ENCODE measurements at regions not wholly inside any gene's neighbourhood (a gene's known extent, or its start where the extent isn't known, plus 50 kb on each side); places are given as distances from the start of the nearest gene placed in this dataset.
A peak's percentile ranks its signal among the peaks of the same experiment; 100 is the strongest.

DNA sequence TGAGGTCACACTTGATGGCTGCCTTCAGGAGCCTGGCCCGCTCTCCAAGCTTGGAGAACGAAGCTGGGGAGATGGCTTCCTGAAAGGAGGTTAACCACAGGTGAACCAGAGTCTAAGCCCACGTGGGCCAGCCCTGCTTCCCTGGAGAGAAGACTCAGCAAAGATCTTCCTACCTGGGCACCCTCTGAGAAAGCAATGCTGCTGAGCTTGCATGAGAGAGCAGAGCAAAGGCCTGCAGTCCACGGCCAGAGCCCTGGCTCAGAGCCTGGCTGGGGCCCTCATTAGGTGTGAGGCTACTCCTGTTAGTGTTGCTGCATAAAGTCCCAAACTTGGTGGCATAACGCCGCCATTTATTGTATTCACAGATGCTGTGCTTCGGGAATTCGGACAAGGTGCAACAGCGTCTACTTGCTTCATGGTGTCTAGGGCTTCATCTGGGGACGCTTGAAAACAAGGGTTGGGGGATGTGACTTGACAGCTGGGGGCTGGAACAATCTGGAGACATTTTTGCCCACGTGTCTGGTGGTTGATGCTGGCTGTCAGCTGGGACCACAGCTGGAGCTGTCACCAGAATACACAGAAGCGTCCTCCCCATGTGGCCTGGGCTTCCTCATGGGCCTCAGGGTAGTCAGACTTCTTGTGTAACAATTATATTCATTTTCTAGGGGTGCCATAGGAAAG lies 87.9 kb upstream of the MEF2A start:
- no peaks in the 10 kb centered on the region for H3K9me3 ChIP-seq (ENCODE audit: control insufficient read depth, low read length)
- WGBS, 2 experiments (ENCODE audit: insufficient coverage in 2 of 2): 92 to 96% methylated on average over 10 to 11 of the region's 12 CpGs
- H3K4me1 ChIP-seq (ENCODE audit: control insufficient read depth, insufficient read depth, low read length, poor library complexity, severe bottlenecking): peaks cover 12% of the 10 kb centered on the region
- H3K36me3 ChIP-seq (ENCODE audit: control insufficient read depth, insufficient read depth, low read length): no peaks in the 10 kb centered on the region
- no peak overlapping the region for H3K27ac ChIP-seq (ENCODE audit: low read depth, low read length, severe bottlenecking)
- H3K4me3 ChIP-seq (ENCODE audit: extremely low read depth, insufficient read depth, low read length, poor library complexity, severe bottlenecking): no peak overlapping the region

DNA sequence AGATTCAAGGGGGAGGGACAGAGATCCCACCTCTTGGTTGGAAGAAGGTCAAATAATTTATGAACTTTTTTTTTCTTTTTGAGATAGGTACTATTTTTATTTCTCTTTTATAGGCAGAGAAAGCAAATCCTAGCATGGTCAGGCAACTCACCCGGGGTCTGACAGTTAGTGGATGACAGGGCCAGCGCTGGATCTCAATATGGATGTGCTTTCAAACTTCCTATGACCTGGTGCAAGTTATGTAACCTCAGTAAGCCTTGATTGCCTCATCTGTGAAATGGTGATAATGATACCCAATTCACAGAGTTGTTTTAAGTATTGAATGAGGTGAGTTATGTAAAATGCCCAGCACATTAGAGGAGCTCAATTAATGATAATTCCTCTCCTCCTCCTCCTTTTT lies 86.8 kb upstream of the MEF2A start:
- Histone ChIP-seq H3K27ac (ENCODE audit: low read depth, low read length, severe bottlenecking) (no peak overlapping the region), H3K4me3 (ENCODE audit: extremely low read depth, insufficient read depth, low read length, poor library complexity, severe bottlenecking) (no peak overlapping the region), H3K9me3 (ENCODE audit: control insufficient read depth, low read length) (no peaks in the 10 kb centered on the region), H3K4me1 (ENCODE audit: control insufficient read depth, insufficient read depth, low read length, poor library complexity, severe bottlenecking) (peaks cover 12% of the 10 kb centered on the region), H3K36me3 (ENCODE audit: control insufficient read depth, insufficient read depth, low read length) (no peaks in the 10 kb centered on the region)
- WGBS, 2 experiments (ENCODE audit: insufficient coverage in 2 of 2): 90 to 91% methylated on average over 2 of the region's 2 CpGs

DNA sequence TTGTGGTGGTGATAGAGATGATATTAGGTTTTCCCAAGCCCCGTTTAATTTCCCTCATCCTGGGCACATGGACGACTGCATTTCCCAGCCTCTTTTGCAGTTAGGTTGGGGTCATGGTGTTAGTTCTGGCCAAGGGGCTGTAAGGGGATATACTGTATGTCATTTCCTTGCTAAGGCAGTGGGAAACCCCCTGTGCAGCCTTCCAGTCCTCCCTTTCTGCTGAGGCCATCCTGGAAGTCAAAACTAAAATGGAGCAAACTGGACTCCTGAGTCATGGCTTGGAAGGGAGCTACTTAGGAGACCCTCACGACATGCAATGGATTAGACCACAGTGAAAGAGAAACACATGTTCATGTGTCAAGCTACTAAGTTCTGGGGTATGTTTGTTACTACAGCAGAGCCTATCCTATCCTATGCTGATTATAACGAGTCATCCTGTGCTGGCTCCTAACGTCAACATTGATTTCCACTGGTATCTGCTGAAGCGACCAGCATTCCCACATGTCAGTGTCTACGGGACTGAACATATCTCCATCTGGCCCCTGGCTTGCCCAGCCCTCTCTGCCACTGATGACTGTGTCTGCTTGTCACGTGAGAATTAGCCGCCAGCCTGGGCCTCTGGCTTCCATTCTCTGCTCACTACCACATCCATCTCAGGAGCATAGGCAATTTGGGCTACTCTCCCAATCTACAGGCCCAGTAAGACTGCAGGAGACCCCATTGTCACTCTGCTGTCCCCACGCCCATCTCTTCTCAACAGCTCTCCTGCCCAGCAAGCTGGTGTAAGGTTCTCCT lies 85.6 kb upstream of the MEF2A start:
- Histone ChIP-seq H3K9me3 (ENCODE audit: control insufficient read depth, low read length) (no peaks in the 10 kb centered on the region), H3K4me3 (ENCODE audit: extremely low read depth, insufficient read depth, low read length, poor library complexity, severe bottlenecking) (no peak overlapping the region), H3K36me3 (ENCODE audit: control insufficient read depth, insufficient read depth, low read length) (no peaks in the 10 kb centered on the region), H3K4me1 (ENCODE audit: control insufficient read depth, insufficient read depth, low read length, poor library complexity, severe bottlenecking) (peaks cover 12% of the 10 kb centered on the region), H3K27ac (ENCODE audit: low read depth, low read length, severe bottlenecking) (no peak overlapping the region)
- 91 to 94% methylated on average over 9 of the region's 10 CpGs for WGBS, 2 experiments (ENCODE audit: insufficient coverage in 2 of 2)

DNA sequence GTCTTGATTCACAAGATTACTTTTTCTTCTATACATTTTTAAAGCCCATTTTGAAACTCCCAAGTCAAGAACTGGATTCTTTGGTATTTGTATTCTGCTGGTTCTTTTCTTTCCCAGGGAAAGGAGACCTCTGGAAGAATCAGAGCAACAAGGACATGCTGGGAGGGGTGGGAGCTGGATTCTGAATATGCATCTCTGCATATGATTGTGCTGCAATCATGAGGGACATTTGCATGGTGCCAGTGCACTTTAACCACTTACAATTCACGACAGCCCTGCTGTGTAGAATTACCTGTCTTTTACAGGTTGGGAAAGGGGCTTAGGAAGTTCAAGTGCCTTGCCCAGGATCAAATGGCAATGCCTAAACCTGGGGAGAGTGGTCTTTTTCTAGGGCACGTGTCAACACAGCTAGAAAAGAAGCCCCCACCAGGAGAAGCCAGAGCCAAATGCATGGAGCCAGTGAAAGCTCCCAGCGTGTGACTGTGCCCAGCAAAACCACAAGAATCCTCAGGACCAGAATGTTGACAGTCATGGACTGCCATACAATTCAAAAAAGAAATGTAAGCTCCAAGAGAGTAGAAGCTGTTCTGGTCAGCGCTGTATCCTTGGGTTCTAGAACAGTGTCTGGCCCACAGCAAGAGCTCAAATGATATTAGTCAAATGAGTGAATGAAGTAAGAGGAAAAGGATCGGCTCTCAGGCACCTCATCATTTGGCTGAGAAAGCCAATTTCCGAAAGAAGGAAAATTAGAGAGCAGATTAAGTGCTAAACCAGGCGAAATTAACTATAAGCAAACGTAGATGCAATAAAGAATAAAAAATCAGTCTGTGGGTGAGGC lies 84.5 kb upstream of the MEF2A start:
- Histone ChIP-seq H3K36me3 (ENCODE audit: control insufficient read depth, insufficient read depth, low read length) (no peaks in the 10 kb centered on the region), H3K4me3 (ENCODE audit: extremely low read depth, insufficient read depth, low read length, poor library complexity, severe bottlenecking) (no peak overlapping the region), H3K9me3 (ENCODE audit: control insufficient read depth, low read length) (no peaks in the 10 kb centered on the region), H3K4me1 (ENCODE audit: control insufficient read depth, insufficient read depth, low read length, poor library complexity, severe bottlenecking) (peaks cover 19% of the 10 kb centered on the region), H3K27ac (ENCODE audit: low read depth, low read length, severe bottlenecking) (no peak overlapping the region)
- WGBS, 2 experiments (ENCODE audit: insufficient coverage in 2 of 2): 82 to 90% methylated on average over 5 to 6 of the region's 8 CpGs

DNA sequence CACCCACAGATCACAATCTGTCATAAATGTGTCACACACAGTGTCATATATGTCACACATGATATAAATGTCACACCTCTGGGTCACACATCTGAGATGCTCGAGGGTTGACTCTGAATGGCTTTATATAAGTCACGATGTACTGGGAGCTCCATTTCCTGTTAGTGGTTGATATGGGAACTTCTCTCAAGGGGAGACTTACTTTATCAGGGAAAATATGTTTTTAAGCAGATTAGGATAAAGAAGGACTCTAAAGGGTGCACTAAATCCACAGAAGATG lies 83.9 kb upstream of the MEF2A start:
- 100% methylated on average over 2 of the region's 2 CpGs; no CpG with 5 or more reads in 1 of the 2 experiments for WGBS, 2 experiments (ENCODE audit: insufficient coverage in 2 of 2)
- Histone ChIP-seq H3K4me3 (ENCODE audit: extremely low read depth, insufficient read depth, low read length, poor library complexity, severe bottlenecking) (no peak overlapping the region), H3K9me3 (ENCODE audit: control insufficient read depth, low read length) (no peaks in the 10 kb centered on the region), H3K27ac (ENCODE audit: low read depth, low read length, severe bottlenecking) (no peak overlapping the region), H3K4me1 (ENCODE audit: control insufficient read depth, insufficient read depth, low read length, poor library complexity, severe bottlenecking) (peaks cover 18% of the 10 kb centered on the region), H3K36me3 (ENCODE audit: control insufficient read depth, insufficient read depth, low read length) (no peaks in the 10 kb centered on the region)

DNA sequence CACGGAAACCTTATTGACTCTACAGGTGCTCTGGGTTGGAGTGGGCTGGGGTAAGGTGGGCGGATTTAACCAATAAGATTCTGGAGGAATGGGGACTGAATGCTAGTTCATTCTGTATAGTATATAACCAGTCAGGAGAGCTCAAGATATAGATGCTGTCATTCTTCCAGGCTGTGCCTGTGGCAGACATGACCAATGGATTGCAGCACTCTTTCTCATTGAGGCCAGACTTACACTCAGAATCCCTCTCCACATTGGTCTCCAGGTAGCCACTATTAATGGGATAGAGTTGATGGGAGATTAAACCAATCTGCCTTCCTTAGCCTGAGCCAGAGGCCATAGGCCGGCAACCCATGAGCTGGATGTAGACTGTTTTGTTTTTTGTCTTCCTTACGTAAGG lies 82.8 kb upstream of the MEF2A start:
- WGBS, 2 experiments (ENCODE audit: insufficient coverage in 2 of 2): 80 to 89% methylated on average over 1 of the region's 4 CpGs

DNA sequence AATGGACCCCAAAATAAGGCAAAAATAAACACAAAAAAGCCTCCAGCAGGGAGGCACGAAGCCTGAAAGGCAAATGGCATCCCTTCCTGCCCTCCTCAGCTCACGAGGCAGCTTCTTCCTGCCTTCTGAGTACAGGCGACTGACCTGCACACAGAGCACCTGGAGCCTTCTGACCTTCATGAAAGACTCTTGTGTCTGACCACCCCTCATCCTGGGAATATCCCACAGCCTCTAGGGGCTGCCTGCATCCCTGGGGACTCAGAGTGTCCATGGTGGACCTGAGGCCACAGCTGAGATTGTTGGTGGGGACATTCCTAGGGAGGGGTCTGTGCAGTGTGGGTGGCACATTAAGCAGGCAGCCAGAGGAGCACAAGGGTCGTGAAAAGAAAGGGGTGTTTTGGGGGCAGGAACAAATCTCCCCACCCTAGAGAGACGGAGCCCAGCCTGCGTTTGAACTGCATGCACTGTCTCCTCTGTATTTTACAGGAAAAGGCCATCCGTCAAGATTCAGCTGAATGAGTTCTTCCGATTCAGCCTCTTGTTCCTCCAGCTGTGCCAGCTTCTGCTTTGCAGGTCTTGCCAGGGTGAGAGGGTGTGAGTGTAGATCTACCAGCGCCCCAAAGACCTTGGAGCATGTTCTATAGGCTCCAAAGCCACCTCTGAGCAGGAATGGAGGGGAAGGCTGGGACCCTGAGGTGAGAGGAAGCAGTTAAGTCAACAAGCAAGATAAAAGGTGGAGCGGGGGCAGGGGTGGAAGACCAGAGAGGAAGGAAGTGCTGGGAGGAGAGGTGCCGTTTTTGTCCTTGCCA lies 80.4 kb upstream of the MEF2A start:
- Histone ChIP-seq H3K4me1 (ENCODE audit: control insufficient read depth, insufficient read depth, low read length, poor library complexity, severe bottlenecking) (peaks cover 19% of the 10 kb centered on the region), H3K4me3 (ENCODE audit: extremely low read depth, insufficient read depth, low read length, poor library complexity, severe bottlenecking) (no peak overlapping the region), H3K27ac (ENCODE audit: low read depth, low read length, severe bottlenecking) (no peak overlapping the region), H3K36me3 (ENCODE audit: control insufficient read depth, insufficient read depth, low read length) (no peaks in the 10 kb centered on the region), H3K9me3 (ENCODE audit: control insufficient read depth, low read length) (no peaks in the 10 kb centered on the region)
- 74 to 75% methylated on average over 11 of the region's 11 CpGs for WGBS, 2 experiments (ENCODE audit: insufficient coverage in 2 of 2)

More for the DNA sequence above, 82.8 kb upstream of the MEF2A start:
- Histone ChIP-seq H3K36me3 (ENCODE audit: control insufficient read depth, insufficient read depth, low read length) (no peaks in the 10 kb centered on the region), H3K9me3 (ENCODE audit: control insufficient read depth, low read length) (no peaks in the 10 kb centered on the region), H3K27ac (ENCODE audit: low read depth, low read length, severe bottlenecking) (no peak overlapping the region), H3K4me1 (ENCODE audit: control insufficient read depth, insufficient read depth, low read length, poor library complexity, severe bottlenecking) (peaks cover 19% of the 10 kb centered on the region), H3K4me3 (ENCODE audit: extremely low read depth, insufficient read depth, low read length, poor library complexity, severe bottlenecking) (no peak overlapping the region)

DNA sequence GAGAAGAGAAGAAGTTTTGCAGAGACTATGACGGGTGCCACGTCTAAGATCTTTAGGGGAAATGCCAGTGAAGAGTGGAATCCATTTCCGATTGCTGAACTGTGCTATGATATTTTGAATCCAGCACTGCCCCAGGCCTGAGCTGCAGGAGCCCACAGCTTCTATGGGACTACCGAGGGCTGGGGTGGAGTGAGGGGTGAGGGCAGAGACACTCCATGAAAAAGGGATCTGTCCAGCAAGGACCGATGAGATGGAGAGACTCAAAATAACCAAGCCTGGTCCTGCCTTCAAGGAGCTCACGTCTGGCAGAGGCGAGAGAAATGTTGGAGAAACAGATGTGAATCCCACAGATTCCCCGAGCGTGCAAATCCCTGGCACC lies 79.8 kb upstream of the MEF2A start:
- no peaks in the 10 kb centered on the region for H3K9me3 ChIP-seq (ENCODE audit: control insufficient read depth, low read length)
- peaks cover 19% of the 10 kb centered on the region for H3K4me1 ChIP-seq (ENCODE audit: control insufficient read depth, insufficient read depth, low read length, poor library complexity, severe bottlenecking)
- no peak overlapping the region for H3K4me3 ChIP-seq (ENCODE audit: extremely low read depth, insufficient read depth, low read length, poor library complexity, severe bottlenecking)
- H3K36me3 ChIP-seq (ENCODE audit: control insufficient read depth, insufficient read depth, low read length): no peaks in the 10 kb centered on the region
- no peak overlapping the region for H3K27ac ChIP-seq (ENCODE audit: low read depth, low read length, severe bottlenecking)
- 43 to 49% methylated on average over 9 of the region's 9 CpGs for WGBS, 2 experiments (ENCODE audit: insufficient coverage in 2 of 2)

DNA sequence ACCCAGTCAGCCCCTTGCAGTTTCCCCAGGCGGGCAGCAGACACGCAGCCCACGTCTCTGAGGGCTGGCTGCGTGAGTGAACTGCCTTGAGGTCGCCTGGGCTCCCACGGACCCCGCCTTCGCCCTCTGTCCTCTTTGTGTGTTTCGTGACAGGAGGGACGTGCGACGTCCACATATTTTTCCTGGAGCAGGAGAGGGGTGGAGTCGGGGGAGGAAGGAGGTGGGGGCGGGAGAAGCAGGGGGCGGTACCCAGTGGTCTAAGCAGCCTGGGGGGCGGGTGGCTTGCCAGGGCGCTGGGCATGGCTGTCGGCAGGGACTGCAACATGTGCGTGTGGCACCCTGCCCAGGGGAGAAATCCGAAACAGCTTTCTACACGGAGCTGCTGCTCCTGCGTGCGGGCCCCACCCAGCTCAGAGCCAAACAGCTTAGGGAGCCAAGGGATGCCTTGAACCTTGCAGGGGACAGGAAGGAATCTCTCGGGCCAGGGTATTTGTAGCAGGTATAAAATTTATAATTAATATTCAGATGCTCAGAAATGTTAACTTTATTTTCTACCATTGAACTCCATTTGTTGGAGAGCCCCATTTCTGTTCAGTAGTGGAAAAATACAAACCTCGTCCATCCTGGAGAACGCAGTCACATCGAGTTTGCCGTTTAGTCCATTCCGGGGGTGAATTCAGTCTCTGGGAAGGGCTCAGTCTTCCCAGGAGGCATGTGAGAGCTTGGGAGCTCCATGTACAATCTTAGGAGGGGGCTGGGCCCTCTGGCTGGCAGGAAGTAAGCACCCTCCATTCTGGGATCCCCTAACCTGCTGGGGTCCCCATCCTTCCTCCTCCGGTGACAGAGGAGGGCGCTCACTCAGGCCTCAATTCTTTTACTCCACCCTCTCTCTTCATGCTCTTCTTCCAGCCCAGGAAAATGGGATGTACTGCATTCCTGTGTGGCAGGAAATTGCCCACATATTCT lies 79.1 kb upstream of the MEF2A start:
- Histone ChIP-seq H3K27ac (ENCODE audit: low read depth, low read length, severe bottlenecking) (peak overlapping the region; percentile 10), H3K9me3 (ENCODE audit: control insufficient read depth, low read length) (no peaks in the 10 kb centered on the region), H3K4me3 (ENCODE audit: extremely low read depth, insufficient read depth, low read length, poor library complexity, severe bottlenecking) (peak overlapping the region; percentile 8), H3K36me3 (ENCODE audit: control insufficient read depth, insufficient read depth, low read length) (no peaks in the 10 kb centered on the region), H3K4me1 (ENCODE audit: control insufficient read depth, insufficient read depth, low read length, poor library complexity, severe bottlenecking) (peaks cover 19% of the 10 kb centered on the region)
- 18 to 28% methylated on average over 17 to 23 of the region's 31 CpGs for WGBS, 2 experiments (ENCODE audit: insufficient coverage in 2 of 2)
